ENCODE measurements at regions not wholly inside any gene's neighbourhood (a gene's known extent, or its start where the extent isn't known, plus 50 kb on each side); places are given as distances from the start of the nearest gene placed in this dataset.
"Not testable (repeated sequence)": the region's sequence is repeated elsewhere in the genome, so short reads cannot be mapped to it uniquely, and the experiment has no call there.

- no peak for DNase-seq (ENCODE audit: low spot score)
Observed at GRCh38 chr9:78674874-78675273, 377.9 kb downstream of the PSAT1 start.

- no peak for DNase-seq (ENCODE audit: low spot score)
Observed at GRCh38 chr9:78676009-78676408, 379.1 kb downstream of the PSAT1 start.

- DNase-seq (ENCODE audit: low spot score), result no peak
Observed at GRCh38 chr9:78676623-78677022, 379.7 kb downstream of the PSAT1 start.

GRCh38 chr9:78677326-78677725 lies 380.4 kb downstream of the PSAT1 start:
- no peak for DNase-seq (ENCODE audit: low spot score)

GRCh38 chr9:78678877-78679276 lies 382.0 kb downstream of the PSAT1 start:
- no peak for DNase-seq (ENCODE audit: low spot score)

GRCh38 chr9:78680196-78680595 lies 383.3 kb downstream of the PSAT1 start:
- DNase-seq (ENCODE audit: low spot score), result no peak

GRCh38 chr9:78682216-78682615 lies 385.3 kb downstream of the PSAT1 start:
- DNase-seq (ENCODE audit: low spot score), result no peak

GRCh38 chr9:78685471-78685870 lies 388.5 kb downstream of the PSAT1 start:
- DNase-seq (ENCODE audit: low spot score), result no peak

GRCh38 chr9:78688796-78689195 lies 391.9 kb downstream of the PSAT1 start:
- no peak for DNase-seq (ENCODE audit: low spot score)

GRCh38 chr9:78691542-78691941 lies 394.6 kb downstream of the PSAT1 start:
- DNase-seq (ENCODE audit: low spot score), result no peak

- no peak for DNase-seq (ENCODE audit: low spot score)
Observed at GRCh38 chr9:78692871-78693270, 395.9 kb downstream of the PSAT1 start.

GRCh38 chr9:78694974-78695373 lies 398.0 kb downstream of the PSAT1 start:
- no peak for DNase-seq (ENCODE audit: low spot score)

GRCh38 chr9:78695519-78695918 lies 398.6 kb downstream of the PSAT1 start:
- no peak for DNase-seq (ENCODE audit: low spot score)

GRCh38 chr9:78697618-78698017 lies 400.7 kb downstream of the PSAT1 start:
- DNase-seq (ENCODE audit: low spot score), result no peak

GRCh38 chr9:78698371-78698770 lies 401.4 kb downstream of the PSAT1 start:
- no peak for DNase-seq (ENCODE audit: low spot score)

GRCh38 chr9:78699217-78699616 lies 402.3 kb downstream of the PSAT1 start:
- DNase-seq (ENCODE audit: low spot score), result not testable (repeated sequence)

- not testable (repeated sequence) for DNase-seq (ENCODE audit: low spot score)
Observed at GRCh38 chr9:78704153-78704552, 407.2 kb downstream of the PSAT1 start.

GRCh38 chr9:78707080-78707479 lies 410.2 kb downstream of the PSAT1 start:
- no peak for DNase-seq (ENCODE audit: low spot score)

- DNase-seq (ENCODE audit: low spot score), result no peak
Observed at GRCh38 chr9:78707481-78707991, 410.6 kb downstream of the PSAT1 start.

- DNase-seq (ENCODE audit: low spot score), result no peak
Observed at GRCh38 chr9:78712903-78713613, 416.1 kb downstream of the PSAT1 start.

GRCh38 chr9:78713614-78714405 lies 416.9 kb downstream of the PSAT1 start:
- no peak for DNase-seq (ENCODE audit: low spot score)

- DNase-seq (ENCODE audit: low spot score), result no peak
Observed at GRCh38 chr9:78714576-78714975, 417.7 kb downstream of the PSAT1 start.

- not testable (repeated sequence) for DNase-seq (ENCODE audit: low spot score)
Observed at GRCh38 chr9:78719029-78719428, 422.1 kb downstream of the PSAT1 start.

Measured in left forelimb (tissue), 1 donor.